ENCODE measurements at regions not wholly inside any gene's neighbourhood (a gene's known extent, or its start where the extent isn't known, plus 50 kb on each side); places are given as distances from the start of the nearest gene placed in this dataset.

- ATAC-seq (ENCODE audit: low read depth) (no peak), DNase-seq (no peak)
- Histone ChIP-seq H2AK5ac (ENCODE audit: low read depth, low read length) (no peak overlapping the region), H2AK9ac (replicated peaks; ENCODE audit: low read depth, low read length, poor library complexity) (no peak overlapping the region), H2BK120ac (ENCODE audit: low read depth, low read length) (no peak overlapping the region), H3K23ac (ENCODE audit: low read depth, low read length) (no peak overlapping the region), H4K91ac (ENCODE audit: insufficient read depth, low read depth, low read length) (no peak overlapping the region), H3K79me1 (ENCODE audit: low read depth in 1 of 2, low read length in 2 of 2) (no peaks in the 10 kb centered on the region), H3K4me2 (ENCODE audit: low read depth, low read length) (no peak overlapping the region), H3K4ac (ENCODE audit: low read depth, low read length) (no peak overlapping the region), H3K27me3 (ENCODE audit: control insufficient read depth, insufficient read depth, low read length) (no peaks in the 10 kb centered on the region), H3K9me1 (ENCODE audit: insufficient read depth, low read length) (no peaks in the 10 kb centered on the region), H3K4me1 (ENCODE audit: control insufficient read depth, insufficient read depth, low read length) (no peaks in the 10 kb centered on the region), H4K8ac (ENCODE audit: low read depth in 2 of 2, low read length in 2 of 2) (no peak overlapping the region), H2BK15ac (ENCODE audit: low read depth, low read length) (no peak overlapping the region), H2BK20ac (ENCODE audit: low read depth, low read length) (no peak overlapping the region), H4K5ac (ENCODE audit: low read depth, low read length) (no peak overlapping the region), H3K4me3 (ENCODE audit: insufficient read depth, low read depth, low read length) (no peak overlapping the region), H3K14ac (replicated peaks; ENCODE audit: low read depth, low read length) (no peak overlapping the region), H3K9me3 (ENCODE audit: control insufficient read depth, insufficient read depth, low read length) (peaks cover 52% of the 10 kb centered on the region), H2BK5ac (ENCODE audit: low read depth, low read length, poor library complexity, severe bottlenecking) (no peak overlapping the region), H3K36me3 (ENCODE audit: control insufficient read depth, insufficient read depth, low read length) (no peaks in the 10 kb centered on the region), H2AFZ (replicated peaks; ENCODE audit: low read length, poor library complexity) (no peak overlapping the region), H3K56ac (ENCODE audit: extremely low read depth, insufficient read depth, low read length) (no peak overlapping the region), H3K18ac (ENCODE audit: low read depth, low read length) (no peak overlapping the region), H3K9ac (ENCODE audit: low read depth, low read length) (no peak overlapping the region), H3K27ac (ENCODE audit: insufficient read depth, low read length) (no peak overlapping the region), H4K20me1 (ENCODE audit: insufficient read depth, low read length) (no peaks in the 10 kb centered on the region)
- 68% methylated on average over 14 of the region's 14 CpGs; no CpG with 5 or more reads in 1 of the 2 experiments for WGBS, 2 experiments (ENCODE audit: extremely low coverage in 2 of 2, insufficient read length in 1 of 2)
- in situ Hi-C loops (cut with MboI; ENCODE audit: low sequenced_read_pairs) (no loop called here), dilution Hi-C loops (cut with HindIII; ENCODE audit: low sequenced_read_pairs, unreplicated experiment) (no loop called here), intact Hi-C loops (cut with micrococcal nuclease) (no loop called here)
- POLR2A ChIA-PET (ENCODE audit: unreplicated experiment), result no interaction called here
- CTCF ChIA-PET, result no interaction called here
- TF ChIP-seq USF2 (IDR thresholded peaks at IDR 0.05; ENCODE audit: low read depth, low read length) (no peak), SMC3 (IDR thresholded peaks at IDR 0.05; ENCODE audit: low read depth, low read length) (no peak), BHLHE40 (IDR thresholded peaks at IDR 0.05; ENCODE audit: low read depth, low read length) (no peak), RAD21 (IDR thresholded peaks at IDR 0.05; ENCODE audit: low read length) (no peak), CEBPB (IDR thresholded peaks at IDR 0.05; ENCODE audit: low read depth, low read length) (no peak)
- no TSS peak for BruUV-seq (replicated peaks)
These were observed 436.8 kb downstream of the BCL11B start for GRCh38 chr14:98835051-98835824.

All from IMR-90 (cell line).